PC-9 (cell line): ENCODE measurements at regions not wholly inside any gene's neighbourhood (a gene's known extent, or its start where the extent isn't known, plus 50 kb on each side); places are given as distances from the start of the nearest gene placed in this dataset.

Source experiments
- BruUV-seq: library from RNA; stranded (reverse); fragments of 400-500 nt; replicated peaks from 2 replicates; lab custom pipeline; 2021; lab: Mats Ljungman, UMichigan
- CTCF ChIA-PET: fragments of 300-600 bp; sonication (Branson Sonifier 250); formaldehyde crosslinking; loops from one replicate; lab custom pipeline; 2022; ENCODE audit warnings: antibody characterized with exemption; lab: Charles Lee
- POLR2A ChIA-PET: fragments of 300-600 bp; sonication (Branson Sonifier 250); formaldehyde crosslinking; loops from one replicate; lab custom pipeline; 2022; ENCODE audit warnings: antibody characterized with exemption; ENCODE audit not compliant: unreplicated experiment; lab: Charles Lee
- DNase-seq, 2 experiments: peaks; one replicate each; pipeline versions ENCODE4 v3.0.0 to v3.0.0-alpha.2; 2015 to 2022; ENCODE audit warnings: mixed read lengths in 1 of 2
- H2AFZ ChIP-seq: fragments of 200-600 bp; sonication (generic); 2 replicates; pipeline ENCODE4 v1.8.1; 2017; ENCODE audit warnings: antibody characterized with exemption
- H3F3A ChIP-seq: fragments of 200-600 bp; sonication (generic); 2 replicates; pipeline ENCODE4 v1.8.1; 2017; ENCODE audit warnings: antibody characterized with exemption, mild to moderate bottlenecking, low read depth; ENCODE audit not compliant: insufficient read depth
- H3K27ac ChIP-seq: fragments of 200-600 bp; sonication (generic); 2 replicates; pipeline ENCODE4 v1.6.1; 2016; ENCODE audit warnings: mixed run types
- H3K27me3 ChIP-seq: fragments of 200-600 bp; sonication (generic); 2 replicates; pipeline ENCODE4 v1.6.1; 2016; ENCODE audit warnings: low read depth, mixed run types; ENCODE audit not compliant: insufficient read depth
- H3K36me3 ChIP-seq: fragments of 200-600 bp; sonication (generic); 2 replicates; pipeline ENCODE4 v1.6.1; 2016; ENCODE audit warnings: low read depth, mixed run types
- H3K4me1 ChIP-seq: fragments of 200-600 bp; sonication (generic); replicated peaks from 2 replicates; pipeline ENCODE4 v1.6.1; 2016; ENCODE audit warnings: mixed run types; ENCODE audit not compliant: insufficient read depth
- H3K4me2 ChIP-seq: fragments of 200-600 bp; sonication (generic); 2 replicates; pipeline ENCODE4 v1.6.1; 2017; ENCODE audit warnings: mixed run types
- H3K4me3 ChIP-seq: fragments of 200-600 bp; sonication (generic); 2 replicates; pipeline ENCODE4 v1.6.1; 2016; ENCODE audit warnings: mixed run types
- H3K79me2 ChIP-seq: fragments of 200-600 bp; sonication (generic); 2 replicates; pipeline ENCODE4 v1.6.1; 2017; ENCODE audit warnings: low read depth, mixed run types
- H3K9me2 ChIP-seq: fragments of 200-600 bp; sonication (generic); 2 replicates; pipeline ENCODE4 v1.8.1; 2017; ENCODE audit warnings: mild to moderate bottlenecking; ENCODE audit not compliant: insufficient read depth
- H3K9me3 ChIP-seq: fragments of 200-600 bp; sonication (generic); 2 replicates; pipeline ENCODE4 v1.8.1; 2016; ENCODE audit warnings: low read depth; ENCODE audit not compliant: insufficient read depth
- H4K20me1 ChIP-seq: fragments of 200-600 bp; sonication (generic); 2 replicates; pipeline ENCODE4 v1.8.1; 2017; ENCODE audit not compliant: insufficient read depth
- CTCF ChIP-seq: fragments of 200-600 bp; sonication (generic); conservative IDR thresholded peaks from 2 replicates; pipeline ENCODE4 v1.6.1; 2017; ENCODE audit warnings: mixed run types, antibody characterized with exemption, mild to moderate bottlenecking, moderate library complexity
- EZH2 ChIP-seq: fragments of 200-600 bp; sonication (generic); IDR thresholded peaks from 2 replicates; pipeline ENCODE4 v1.8.0; 2017; ENCODE audit warnings: antibody characterized with exemption, low read depth
- intact Hi-C: fragments of 100-400 bp; cut with micrococcal nuclease; formaldehyde crosslinking; loops from one replicate; pipeline ENCODE4 v1.10.0; 2022; ENCODE audit not compliant: unreplicated experiment

GRCh38 chr5:89707891-89708290 lies 701.7 kb downstream of the CETN3 start:
- H3K9me2 ChIP-seq, result no peaks in the 10 kb centered on the region
- CTCF ChIA-PET, result no interaction called here
- no peaks in the 10 kb centered on the region for H3K4me1 ChIP-seq
- no peak for TF ChIP-seq CTCF
- no peak for TF ChIP-seq EZH2
- H3K4me3 ChIP-seq, result no peak overlapping the region
- H4K20me1 ChIP-seq, result no peaks in the 10 kb centered on the region
- intact Hi-C loops, result no loop called here
- no peak for DNase-seq
- no peak overlapping the region for H2AFZ ChIP-seq
- no peaks in the 10 kb centered on the region for H3F3A ChIP-seq
- no peaks in the 10 kb centered on the region for H3K36me3 ChIP-seq
- BruUV-seq, result no TSS peak
- no peaks in the 10 kb centered on the region for H3K79me2 ChIP-seq
- no peaks in the 10 kb centered on the region for H3K9me3 ChIP-seq
- H3K4me2 ChIP-seq, result no peak overlapping the region
- POLR2A ChIA-PET, result no interaction called here
- no peaks in the 10 kb centered on the region for H3K27me3 ChIP-seq
- no peak overlapping the region for H3K27ac ChIP-seq

DNA sequence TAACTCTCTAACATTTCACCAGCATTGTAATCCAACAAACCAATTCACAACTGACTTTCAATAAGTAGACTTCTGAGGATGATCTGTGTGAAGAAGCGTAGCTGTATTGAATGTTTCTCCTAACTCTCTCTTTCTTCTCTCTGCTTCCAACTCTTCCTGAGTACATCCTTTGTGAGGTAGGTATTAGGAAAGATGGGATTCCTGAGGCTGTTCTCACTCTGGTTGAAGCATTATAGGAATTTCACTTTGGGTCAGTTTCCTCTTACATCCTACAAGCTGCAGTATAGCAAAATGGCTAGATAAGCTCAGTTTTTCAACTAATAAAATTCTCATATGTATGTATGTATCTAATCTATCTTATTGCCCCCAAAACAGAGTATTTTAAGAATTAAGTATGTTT lies 702.8 kb downstream of the CETN3 start:
- Histone ChIP-seq H3K4me2 (no peak overlapping the region), H3K79me2 (no peaks in the 10 kb centered on the region), H3K27ac (no peak overlapping the region), H3K9me2 (no peaks in the 10 kb centered on the region), H3F3A (no peaks in the 10 kb centered on the region), H3K4me1 (no peaks in the 10 kb centered on the region), H2AFZ (no peak overlapping the region), H3K27me3 (no peaks in the 10 kb centered on the region), H4K20me1 (no peaks in the 10 kb centered on the region), H3K9me3 (no peaks in the 10 kb centered on the region), H3K4me3 (no peak overlapping the region), H3K36me3 (no peaks in the 10 kb centered on the region)
- intact Hi-C loops, result no loop called here
- POLR2A ChIA-PET, result interaction anchor here (0.6 kb wide), 1 partner anchor 7 kb away, joined by 7 read pairs; no protein-coding TSS in a partner anchor
- no TSS peak for BruUV-seq
- DNase-seq, result no peak
- CTCF ChIA-PET, result no interaction called here
- no peak for TF ChIP-seq CTCF
- no peak for TF ChIP-seq EZH2

- Histone ChIP-seq H3K9me3 (no peaks in the 10 kb centered on the region), H3K79me2 (no peaks in the 10 kb centered on the region), H4K20me1 (no peaks in the 10 kb centered on the region), H3K9me2 (no peaks in the 10 kb centered on the region), H3K4me1 (no peaks in the 10 kb centered on the region), H3F3A (no peaks in the 10 kb centered on the region), H3K4me3 (no peak overlapping the region), H3K27me3 (no peaks in the 10 kb centered on the region), H3K4me2 (no peak overlapping the region), H3K27ac (no peak overlapping the region), H3K36me3 (no peaks in the 10 kb centered on the region), H2AFZ (no peak overlapping the region)
- intact Hi-C loops, result no loop called here
- ChIA-PET CTCF (no interaction called here), POLR2A (interaction anchor here (0.6 kb wide), 1 partner anchor 1378 kb away, joined by 3 read pairs; no protein-coding TSS in a partner anchor)
- no peak for DNase-seq
- no peak for TF ChIP-seq CTCF
- no peak for TF ChIP-seq EZH2
- BruUV-seq, result no TSS peak
Measured at GRCh38 chr5:89703817-89704216, 705.7 kb downstream of the CETN3 start.
